Lung microvascular endothelial cell (primary cell): ENCODE measurements at regions not wholly inside any gene's neighbourhood (a gene's known extent, or its start where the extent isn't known, plus 50 kb on each side); places are given as distances from the start of the nearest gene placed in this dataset.
A peak's percentile ranks its signal among the peaks of the same experiment; 100 is the strongest.

Experiments used
- DNase-seq, 2 donors: peaks; one replicate each; pipeline versions ENCODE4 v3.0.0 to v3.0.0-alpha.2; 2010; ENCODE audit warnings: low read depth in 2 of 2

DNA sequence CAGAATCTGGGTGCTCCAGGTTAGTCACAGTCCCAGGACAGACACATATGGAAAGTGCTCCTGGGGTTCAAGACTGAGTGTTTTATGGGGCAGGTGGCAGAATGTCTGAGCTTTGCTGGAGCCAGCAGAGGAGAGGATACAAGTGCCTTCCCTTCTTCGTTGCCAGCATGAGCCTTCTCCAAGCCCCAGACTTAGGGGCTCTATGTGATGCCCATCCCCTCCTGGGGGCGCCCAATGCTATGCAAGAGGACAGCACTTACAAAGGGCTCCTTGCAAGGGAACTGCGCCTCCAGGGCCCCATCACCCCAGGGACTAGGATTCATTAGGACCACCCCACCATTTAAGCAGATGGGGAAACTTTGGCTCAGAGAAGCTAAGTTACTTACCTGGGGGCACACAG, 581.9 kb downstream of the BUD13 start:
- DNase-seq, result no peak

- no peak for DNase-seq
Observed at GRCh38 chr11:116189408-116190170, 583.2 kb downstream of the BUD13 start.

GRCh38 chr11:116188350-116188749, 584.4 kb downstream of the BUD13 start:
- DNase-seq, result no peak

DNA sequence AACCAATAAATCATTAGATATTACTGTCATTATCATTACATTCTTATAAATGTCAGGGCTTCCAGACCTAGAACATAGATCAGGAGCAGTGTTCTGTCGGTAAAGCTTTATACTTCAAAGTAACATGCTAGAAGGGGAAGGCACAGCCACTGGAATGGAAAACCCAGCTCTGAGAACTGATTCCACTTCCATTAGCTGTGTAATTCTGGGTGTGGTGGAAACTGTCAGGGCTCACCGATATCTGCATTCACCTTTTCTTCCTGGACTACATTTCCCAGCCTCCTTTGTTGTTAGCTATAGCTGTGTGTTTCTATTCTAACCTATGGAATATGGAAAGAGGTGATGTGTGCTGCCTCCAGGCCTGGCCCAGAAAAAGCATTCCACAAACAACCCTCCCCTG, 585.8 kb downstream of the BUD13 start:
- DNase-seq, result no peak

DNA sequence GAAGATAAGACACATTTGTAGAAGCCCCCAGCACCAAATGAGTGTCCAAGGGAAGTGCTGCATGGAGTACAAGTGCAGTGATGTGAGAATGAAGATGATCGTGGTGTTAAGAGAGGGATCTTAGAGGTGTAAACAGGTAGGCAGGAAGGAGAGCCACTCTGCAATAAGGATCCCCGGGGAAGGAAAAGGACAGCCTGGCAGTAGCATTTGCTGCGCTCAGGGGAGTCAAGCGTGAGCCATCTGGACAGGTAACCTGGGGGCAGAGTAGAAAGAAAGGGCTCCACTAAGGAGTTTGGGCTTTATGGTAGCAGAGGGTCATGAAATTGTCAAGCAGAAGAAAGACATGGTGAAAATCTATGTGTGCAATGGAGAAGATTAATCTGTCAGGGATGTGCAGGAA, 587.2 kb downstream of the BUD13 start:
- no peak for DNase-seq

- no peak for DNase-seq
Observed at GRCh38 chr11:116184763-116185162, 588.0 kb downstream of the BUD13 start.

DNA sequence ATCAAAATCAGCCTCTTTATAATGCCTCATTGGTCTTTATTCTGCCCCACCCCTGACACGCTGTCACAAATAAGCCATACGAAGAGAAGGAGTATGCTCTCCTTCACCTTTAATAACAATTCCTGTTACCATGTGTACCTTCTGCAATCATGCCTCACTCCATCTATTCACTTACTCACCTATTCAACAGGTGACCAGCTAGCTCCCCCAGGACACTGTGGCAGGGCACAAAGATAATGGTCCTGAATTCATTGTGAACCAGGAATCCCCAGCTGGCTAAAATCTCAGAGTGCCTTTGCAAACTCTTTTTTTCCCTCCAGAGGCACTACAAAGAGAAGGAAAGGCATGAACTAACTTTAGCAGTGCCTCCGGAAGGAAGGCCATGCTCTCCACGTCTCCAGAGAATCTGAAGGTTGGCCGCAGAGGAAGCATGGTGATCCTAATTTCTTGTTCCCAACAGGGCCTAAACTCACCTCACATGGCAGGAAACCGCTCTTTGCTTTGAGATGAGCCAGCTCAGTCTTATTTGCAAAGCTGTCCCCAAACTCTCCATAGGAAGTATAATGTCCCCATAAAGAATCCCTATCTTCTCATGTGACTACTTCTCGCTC, 590.3 kb downstream of the BUD13 start:
- DNase-seq, result no peak

GRCh38 chr11:116180806-116181600, 591.8 kb downstream of the BUD13 start:
- DNase-seq, result peak in 1 of 2 donors; percentile 9

GRCh38 chr11:116179401-116179800, 593.4 kb downstream of the BUD13 start:
- DNase-seq, result no peak

DNA sequence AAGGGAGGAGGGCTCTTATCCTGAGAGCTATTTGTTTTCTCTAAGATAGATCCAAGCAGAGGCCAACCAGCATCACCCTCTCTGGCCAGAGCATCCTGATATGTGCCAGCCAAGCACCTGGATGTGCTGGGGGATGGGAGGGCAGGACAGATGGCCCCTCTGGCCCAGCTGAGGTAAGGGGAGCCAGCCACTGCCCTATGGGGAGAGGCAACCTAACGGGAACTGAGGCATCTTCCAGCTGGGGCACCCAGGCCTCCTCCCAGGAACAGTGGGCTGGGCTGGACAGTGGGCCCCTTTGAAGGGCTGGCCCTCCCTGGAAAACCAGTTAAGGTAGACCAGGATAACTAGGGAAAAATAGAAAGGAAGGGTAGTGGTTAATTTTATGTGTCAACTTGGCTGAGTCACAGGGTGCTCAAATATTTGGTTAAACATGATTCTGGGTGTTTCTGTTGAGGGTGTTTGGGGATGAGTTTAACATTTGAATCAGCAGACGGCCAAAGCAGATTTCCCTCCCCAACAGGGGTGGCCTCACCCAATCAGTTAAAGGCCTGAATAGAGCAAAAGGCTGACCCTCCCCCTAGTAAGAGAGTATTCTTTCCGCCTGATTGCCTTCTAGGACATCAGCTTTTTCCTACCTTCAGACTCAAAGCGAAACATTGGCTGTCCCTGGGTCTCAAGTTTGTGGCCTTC, 595.1 kb downstream of the BUD13 start:
- no peak for DNase-seq

- DNase-seq, result no peak
Observed at GRCh38 chr11:116176484-116177005, 596.2 kb downstream of the BUD13 start.

GRCh38 chr11:116175707-116176106, 597.1 kb downstream of the BUD13 start:
- DNase-seq, result peak in 1 of 2 donors; percentile 10

- DNase-seq, result no peak
Observed at GRCh38 chr11:116173941-116174911, 598.6 kb downstream of the BUD13 start.

DNA sequence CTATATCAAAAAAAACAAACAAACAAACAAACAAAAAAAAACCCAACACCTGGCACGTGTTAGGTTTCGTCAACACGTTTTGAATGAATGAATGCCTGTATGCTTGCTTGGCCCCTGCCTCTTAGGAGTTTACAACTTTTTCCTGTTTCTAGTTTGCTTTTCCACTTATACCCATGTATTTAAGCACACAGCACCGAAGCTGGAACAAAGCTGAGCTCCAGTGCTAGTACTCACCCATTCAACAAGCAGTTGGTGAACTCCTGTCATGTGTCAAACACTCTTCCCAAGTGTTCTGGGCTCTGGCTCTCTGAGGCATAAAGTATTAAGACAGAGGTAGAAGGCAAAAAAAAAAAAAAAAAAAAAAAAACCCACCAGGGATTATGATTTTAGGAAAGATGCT, 599.3 kb downstream of the BUD13 start:
- no peak for DNase-seq

GRCh38 chr11:116172851-116173250, 599.9 kb downstream of the BUD13 start:
- no peak for DNase-seq

DNA sequence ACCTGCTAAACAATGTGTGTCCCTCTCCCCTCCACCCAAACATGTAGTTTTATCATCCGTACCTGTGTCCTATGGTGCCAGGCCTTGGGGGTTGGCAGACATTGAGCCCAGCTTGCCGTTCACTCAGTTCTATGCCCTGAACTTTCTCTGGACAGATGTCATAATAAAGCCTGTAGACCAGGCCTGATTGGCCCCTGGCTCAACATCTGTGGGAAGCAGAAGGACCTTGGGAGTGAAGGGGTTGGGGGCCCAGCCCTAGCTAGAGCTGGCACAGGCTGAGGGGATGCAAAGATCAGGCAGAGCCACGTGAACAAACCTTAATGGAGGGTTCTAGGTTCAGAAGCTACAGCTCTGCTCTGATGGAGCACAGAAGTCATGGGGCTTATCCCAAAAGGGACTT, 600.6 kb downstream of the BUD13 start:
- no peak for DNase-seq

- no peak for DNase-seq
Observed at GRCh38 chr11:116171271-116172140, 601.3 kb downstream of the BUD13 start.

- DNase-seq, result no peak
Observed at GRCh38 chr11:116170526-116171120, 602.2 kb downstream of the BUD13 start.

GRCh38 chr11:116169776-116170175, 603.0 kb downstream of the BUD13 start:
- DNase-seq, result no peak
